NB4 (cell line): ENCODE measurements at regions not wholly inside any gene's neighbourhood (a gene's known extent, or its start where the extent isn't known, plus 50 kb on each side); places are given as distances from the start of the nearest gene placed in this dataset.

Experiments
- POLR2A ChIP-seq: IDR thresholded peaks from 2 replicates; pipeline ENCODE4 v1.6.1; 2011; ENCODE audit warnings: mild to moderate bottlenecking; ENCODE audit not compliant: insufficient read length; ENCODE audit errors: extremely low read depth
- TF ChIP-seq, protein P1 (sequence below): IDR thresholded peaks from one replicate; pipeline ENCODE4 v1.5.1; 2012; ENCODE audit warnings: low read depth, low read length
- TF ChIP-seq, protein P2 (sequence below): IDR thresholded peaks from 2 replicates; pipeline ENCODE4 v1.6.1; 2011; ENCODE audit warnings: low read depth, low read length

DNA sequence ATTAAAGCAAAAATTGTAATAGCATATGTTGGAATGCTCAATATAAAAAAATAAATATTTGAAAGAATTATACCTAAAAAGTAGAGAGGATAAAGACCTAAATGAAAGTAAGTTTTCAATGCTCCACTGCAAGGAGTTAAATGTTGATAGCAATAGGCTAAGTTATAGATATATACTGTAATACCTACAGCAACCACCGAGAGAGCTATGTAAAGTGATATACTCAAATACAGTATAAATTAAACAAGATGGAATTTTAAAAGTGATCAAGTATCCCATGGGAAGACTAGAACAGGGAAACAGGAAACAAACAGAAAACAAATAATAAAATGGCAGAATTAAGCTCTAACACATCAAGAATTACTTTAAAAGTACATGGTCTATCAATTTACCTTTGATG lies 73.9 kb downstream of the CASP3 start:
- TF ChIP-seq, protein P1, sequence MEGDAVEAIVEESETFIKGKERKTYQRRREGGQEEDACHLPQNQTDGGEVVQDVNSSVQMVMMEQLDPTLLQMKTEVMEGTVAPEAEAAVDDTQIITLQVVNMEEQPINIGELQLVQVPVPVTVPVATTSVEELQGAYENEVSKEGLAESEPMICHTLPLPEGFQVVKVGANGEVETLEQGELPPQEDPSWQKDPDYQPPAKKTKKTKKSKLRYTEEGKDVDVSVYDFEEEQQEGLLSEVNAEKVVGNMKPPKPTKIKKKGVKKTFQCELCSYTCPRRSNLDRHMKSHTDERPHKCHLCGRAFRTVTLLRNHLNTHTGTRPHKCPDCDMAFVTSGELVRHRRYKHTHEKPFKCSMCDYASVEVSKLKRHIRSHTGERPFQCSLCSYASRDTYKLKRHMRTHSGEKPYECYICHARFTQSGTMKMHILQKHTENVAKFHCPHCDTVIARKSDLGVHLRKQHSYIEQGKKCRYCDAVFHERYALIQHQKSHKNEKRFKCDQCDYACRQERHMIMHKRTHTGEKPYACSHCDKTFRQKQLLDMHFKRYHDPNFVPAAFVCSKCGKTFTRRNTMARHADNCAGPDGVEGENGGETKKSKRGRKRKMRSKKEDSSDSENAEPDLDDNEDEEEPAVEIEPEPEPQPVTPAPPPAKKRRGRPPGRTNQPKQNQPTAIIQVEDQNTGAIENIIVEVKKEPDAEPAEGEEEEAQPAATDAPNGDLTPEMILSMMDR = no peak
- TF ChIP-seq POLR2A = no peak
- TF ChIP-seq, protein P2, sequence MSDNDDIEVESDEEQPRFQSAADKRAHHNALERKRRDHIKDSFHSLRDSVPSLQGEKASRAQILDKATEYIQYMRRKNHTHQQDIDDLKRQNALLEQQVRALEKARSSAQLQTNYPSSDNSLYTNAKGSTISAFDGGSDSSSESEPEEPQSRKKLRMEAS = no peak
